Activated T-helper 2 cell treated with anti-CD3 and anti-CD28 coated beads, Interferon-gamma antibody, Interleukin-2, Interleukin-4, amounts not matched to agents 10 μg/mL and 5 μg/mL and 100 μg/mL, durations not matched to agents 14 hours and 24 hours and 36 hours (primary cell): ENCODE measurements at regions not wholly inside any gene's neighbourhood (a gene's known extent, or its start where the extent isn't known, plus 50 kb on each side); places are given as distances from the start of the nearest gene placed in this dataset.
"Not testable (repeated sequence)": the region's sequence is repeated elsewhere in the genome, so short reads cannot be mapped to it uniquely, and the experiment has no call there.

Source experiments
- DNase-seq: peaks from one replicate; pipeline ENCODE4 v3.0.0; 2021; ENCODE audit warnings: low spot score
- H3K27ac Mint-ChIP-seq: one replicate; pipeline ENCODE4 v1.8.0; 2021; ENCODE audit warnings: mixed read lengths
- H3K27me3 Mint-ChIP-seq: one replicate; pipeline ENCODE4 v1.8.0; 2021; ENCODE audit warnings: low read depth, mixed read lengths
- H3K36me3 Mint-ChIP-seq: one replicate; pipeline ENCODE4 v1.8.0; 2021; ENCODE audit warnings: low read depth, mixed read lengths
- H3K4me1 Mint-ChIP-seq: one replicate; pipeline ENCODE4 v1.8.0; 2021; ENCODE audit warnings: low read depth, mixed read lengths
- H3K4me3 Mint-ChIP-seq: one replicate; pipeline ENCODE4 v1.8.0; 2021; ENCODE audit warnings: low read depth, mild to moderate bottlenecking, moderate library complexity, mixed read lengths
- H3K9me3 Mint-ChIP-seq: one replicate; pipeline ENCODE4 v1.8.0; 2021; ENCODE audit warnings: mixed read lengths
- intact Hi-C: fragments of 100-400 bp; cut with micrococcal nuclease; formaldehyde crosslinking; loops from one replicate; pipeline ENCODE4 v1.15.1; 2023

DNA sequence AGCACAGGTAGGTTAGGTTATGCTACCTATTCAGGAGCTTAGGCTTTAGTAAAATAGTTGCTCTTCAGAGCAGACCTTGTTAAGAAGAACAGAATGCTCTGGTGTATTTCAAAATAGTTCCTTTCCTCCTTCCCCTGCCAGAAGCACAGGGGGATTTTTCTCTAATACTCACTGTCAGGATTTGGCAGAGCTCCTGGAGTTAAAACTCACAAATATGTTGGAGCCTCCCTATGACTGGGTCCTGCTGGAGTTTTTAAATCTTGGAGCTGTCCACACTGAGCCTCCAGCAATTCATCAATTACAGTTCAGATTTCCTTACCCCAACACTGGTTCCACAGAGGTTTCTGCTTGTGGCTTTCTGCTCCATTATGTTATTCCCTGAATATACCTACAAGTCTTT is 1233.8 kb upstream of the WWC1 start:
- no peak overlapping the region for H3K4me3 Mint-ChIP-seq
- H3K27ac Mint-ChIP-seq, result no peak overlapping the region
- intact Hi-C loops, result no loop called here
- no peaks in the 10 kb centered on the region for H3K27me3 Mint-ChIP-seq
- no peaks in the 10 kb centered on the region for H3K36me3 Mint-ChIP-seq
- DNase-seq, result no peak
- no peaks in the 10 kb centered on the region for H3K4me1 Mint-ChIP-seq
- peaks cover 8% of the 10 kb centered on the region for H3K9me3 Mint-ChIP-seq

GRCh38 chr5:167061695-167062094 is 1229.8 kb upstream of the WWC1 start:
- Mint-ChIP-seq H3K36me3 (no peaks in the 10 kb centered on the region), H3K9me3 (peaks cover 8% of the 10 kb centered on the region), H3K27me3 (no peaks in the 10 kb centered on the region), H3K27ac (no peak overlapping the region), H3K4me1 (no peaks in the 10 kb centered on the region), H3K4me3 (no peak overlapping the region)
- intact Hi-C loops, result no loop called here
- DNase-seq, result no peak

GRCh38 chr5:167063116-167063515 is 1228.3 kb upstream of the WWC1 start:
- no peak for DNase-seq
- H3K36me3 Mint-ChIP-seq, result no peaks in the 10 kb centered on the region
- no peak overlapping the region for H3K4me3 Mint-ChIP-seq
- intact Hi-C loops, result no loop called here
- no peaks in the 10 kb centered on the region for H3K4me1 Mint-ChIP-seq
- peaks cover 6% of the 10 kb centered on the region for H3K9me3 Mint-ChIP-seq
- no peak overlapping the region for H3K27ac Mint-ChIP-seq
- H3K27me3 Mint-ChIP-seq, result no peaks in the 10 kb centered on the region

DNA sequence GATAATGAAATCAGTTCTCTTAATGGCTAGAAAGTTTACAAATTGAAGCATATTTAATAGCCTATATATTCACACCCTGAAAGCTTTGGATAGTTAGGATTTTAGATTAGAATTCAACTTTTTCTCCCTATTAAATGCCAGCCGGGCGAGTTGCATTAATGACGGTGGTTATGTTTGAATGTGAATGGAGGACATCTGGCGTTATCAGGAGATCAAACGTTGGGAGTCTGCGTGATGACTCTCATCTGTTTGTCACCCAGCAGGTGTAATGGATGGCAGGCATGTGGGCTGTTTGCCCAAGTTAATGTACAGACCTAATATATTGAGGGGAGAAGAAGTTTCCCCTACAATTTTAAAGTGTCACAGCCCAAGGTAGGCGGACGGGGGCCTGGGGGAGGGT is 1227.7 kb upstream of the WWC1 start:
- Mint-ChIP-seq H3K36me3 (no peaks in the 10 kb centered on the region), H3K9me3 (peaks cover 6% of the 10 kb centered on the region), H3K27me3 (no peaks in the 10 kb centered on the region), H3K27ac (no peak overlapping the region), H3K4me1 (no peaks in the 10 kb centered on the region), H3K4me3 (no peak overlapping the region)
- no peak for DNase-seq
- intact Hi-C loops, result no loop called here

DNA sequence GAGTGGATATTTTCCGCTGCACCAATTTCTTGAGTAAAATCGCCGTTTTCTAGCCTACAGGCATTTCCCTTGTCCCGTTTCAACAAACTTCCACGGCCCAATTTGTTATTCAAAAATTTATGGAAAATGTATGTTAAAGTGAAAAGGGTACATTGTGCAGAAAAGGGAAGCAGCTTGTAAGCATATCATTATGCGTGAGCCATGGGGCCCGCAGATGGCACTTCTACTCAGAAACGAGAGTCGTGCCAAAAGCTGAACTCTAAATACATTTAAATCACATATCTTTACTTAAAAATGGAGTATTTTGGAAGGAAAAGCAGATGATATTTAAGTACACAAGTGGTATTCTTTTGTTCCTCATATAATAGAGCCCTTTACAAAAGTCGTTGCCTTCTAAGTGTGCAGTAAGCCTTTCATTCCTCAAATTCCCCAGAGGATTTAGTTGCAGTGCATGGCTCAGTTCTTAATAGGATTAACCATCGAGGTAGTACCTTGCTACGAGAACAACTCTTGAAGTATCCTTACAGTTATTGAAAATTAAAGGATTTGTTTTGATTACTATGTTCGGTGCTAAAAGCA is 1227.2 kb upstream of the WWC1 start:
- intact Hi-C loops, result no loop called here
- no peaks in the 10 kb centered on the region for H3K36me3 Mint-ChIP-seq
- H3K4me1 Mint-ChIP-seq, result no peaks in the 10 kb centered on the region
- no peak overlapping the region for H3K4me3 Mint-ChIP-seq
- peaks cover 6% of the 10 kb centered on the region for H3K9me3 Mint-ChIP-seq
- no peak for DNase-seq
- H3K27me3 Mint-ChIP-seq, result no peaks in the 10 kb centered on the region
- no peak overlapping the region for H3K27ac Mint-ChIP-seq

GRCh38 chr5:167065794-167066193 is 1225.7 kb upstream of the WWC1 start:
- intact Hi-C loops, result no loop called here
- Mint-ChIP-seq H3K4me3 (no peak overlapping the region), H3K27me3 (no peaks in the 10 kb centered on the region), H3K9me3 (peaks cover 3% of the 10 kb centered on the region), H3K36me3 (no peaks in the 10 kb centered on the region), H3K27ac (no peak overlapping the region), H3K4me1 (no peaks in the 10 kb centered on the region)
- no peak for DNase-seq

DNA sequence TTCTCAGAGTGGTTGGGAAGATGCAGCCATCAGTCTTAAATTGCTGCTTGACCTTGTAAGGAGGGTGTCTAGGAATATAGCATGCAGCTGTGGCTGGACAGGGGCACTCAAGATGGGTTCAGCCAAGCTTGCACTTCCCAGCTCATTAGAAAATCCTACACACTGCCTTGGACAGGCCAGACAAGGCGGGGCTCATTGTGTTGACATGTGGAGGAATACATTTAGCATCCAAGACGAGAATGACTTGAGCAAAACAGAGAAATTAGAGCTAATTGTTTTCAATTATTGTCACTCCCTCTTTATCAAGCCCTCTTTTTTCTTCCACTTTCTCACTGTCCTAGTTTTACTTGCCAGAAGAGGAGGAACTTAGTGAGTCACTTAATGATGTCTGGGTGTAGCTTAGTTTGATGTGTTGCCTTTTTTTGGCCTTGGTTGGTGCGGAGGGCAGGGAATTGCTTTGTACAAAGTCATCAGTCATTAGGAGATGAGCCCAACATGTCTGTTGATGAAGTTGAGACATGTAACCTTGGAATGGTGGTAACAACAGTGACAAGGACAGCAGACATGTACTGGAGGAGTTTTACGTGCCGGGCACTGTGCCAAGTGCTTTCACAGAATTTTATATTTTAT is 1219.3 kb upstream of the WWC1 start:
- Mint-ChIP-seq H3K9me3 (peaks cover 18% of the 10 kb centered on the region), H3K27ac (no peak overlapping the region), H3K4me3 (no peak overlapping the region), H3K27me3 (no peaks in the 10 kb centered on the region), H3K4me1 (no peaks in the 10 kb centered on the region), H3K36me3 (no peaks in the 10 kb centered on the region)
- DNase-seq, result no peak
- intact Hi-C loops, result no loop called here

DNA sequence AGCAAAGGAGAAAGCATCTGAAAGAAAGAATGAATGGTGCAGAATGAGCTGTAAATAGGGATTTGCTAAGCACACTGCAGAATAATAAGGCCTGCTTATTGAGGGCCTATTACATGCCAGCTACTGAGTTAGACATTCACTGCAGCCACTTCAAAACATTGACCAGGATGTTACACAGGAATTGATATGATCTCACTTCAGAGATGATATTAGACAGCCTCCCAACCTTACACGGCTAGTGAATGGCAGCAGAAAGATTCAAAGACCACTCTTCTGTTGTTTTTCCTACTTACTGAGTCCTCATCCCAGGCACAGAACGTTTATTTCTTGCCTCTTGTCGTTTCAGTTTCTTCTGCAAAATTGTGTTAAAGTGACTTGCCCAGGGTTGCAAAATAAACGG is 1209.9 kb upstream of the WWC1 start:
- H3K27ac Mint-ChIP-seq, result no peak overlapping the region
- no peaks in the 10 kb centered on the region for H3K27me3 Mint-ChIP-seq
- no peaks in the 10 kb centered on the region for H3K9me3 Mint-ChIP-seq
- H3K36me3 Mint-ChIP-seq, result no peaks in the 10 kb centered on the region
- DNase-seq, result no peak
- intact Hi-C loops, result no loop called here
- no peak overlapping the region for H3K4me3 Mint-ChIP-seq
- no peaks in the 10 kb centered on the region for H3K4me1 Mint-ChIP-seq

DNA sequence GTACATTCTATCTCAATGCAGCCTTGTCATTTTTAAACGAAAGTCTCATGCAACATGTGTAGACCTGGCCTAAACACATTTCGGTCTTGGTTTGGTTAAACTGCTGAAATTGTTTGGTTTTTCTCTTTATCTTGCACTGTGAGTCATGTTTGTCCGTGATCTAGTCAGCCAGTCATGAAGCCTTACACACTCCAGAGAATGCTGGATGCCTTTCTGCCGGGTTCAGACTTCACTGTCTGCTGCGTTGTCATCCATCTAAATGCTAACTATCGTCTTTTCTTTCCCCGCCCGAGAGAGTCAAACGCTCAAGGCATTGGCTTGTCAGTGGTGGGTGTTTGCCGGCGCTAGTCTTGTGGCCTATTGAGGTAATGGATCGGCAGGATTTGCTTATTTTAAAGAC is 1194.6 kb upstream of the WWC1 start:
- no peaks in the 10 kb centered on the region for H3K4me1 Mint-ChIP-seq
- H3K27me3 Mint-ChIP-seq, result no peaks in the 10 kb centered on the region
- H3K4me3 Mint-ChIP-seq, result no peak overlapping the region
- no peaks in the 10 kb centered on the region for H3K36me3 Mint-ChIP-seq
- intact Hi-C loops, result no loop called here
- peaks cover 34% of the 10 kb centered on the region for H3K9me3 Mint-ChIP-seq
- H3K27ac Mint-ChIP-seq, result no peak overlapping the region
- no peak for DNase-seq

DNA sequence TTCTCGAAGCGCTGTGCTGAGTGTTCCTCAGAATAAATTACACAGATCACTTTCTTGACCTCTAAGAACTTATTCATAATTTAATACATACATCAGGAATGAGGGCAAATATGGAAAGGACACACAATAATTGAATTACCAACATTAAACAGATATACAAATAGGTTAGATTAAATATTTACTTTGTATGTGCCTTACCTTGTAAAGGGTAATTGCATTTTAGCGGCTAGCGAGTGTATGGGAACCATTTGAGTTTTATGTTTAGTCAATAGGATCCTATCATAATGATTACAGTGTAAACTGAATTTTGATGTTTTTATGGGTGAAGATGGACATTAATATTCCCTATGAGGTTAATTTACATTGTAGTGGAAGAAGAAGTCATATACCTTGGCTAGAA is 1187.1 kb upstream of the WWC1 start:
- Mint-ChIP-seq H3K36me3 (no peaks in the 10 kb centered on the region), H3K27me3 (no peaks in the 10 kb centered on the region)
- intact Hi-C loops, result no loop called here

DNA sequence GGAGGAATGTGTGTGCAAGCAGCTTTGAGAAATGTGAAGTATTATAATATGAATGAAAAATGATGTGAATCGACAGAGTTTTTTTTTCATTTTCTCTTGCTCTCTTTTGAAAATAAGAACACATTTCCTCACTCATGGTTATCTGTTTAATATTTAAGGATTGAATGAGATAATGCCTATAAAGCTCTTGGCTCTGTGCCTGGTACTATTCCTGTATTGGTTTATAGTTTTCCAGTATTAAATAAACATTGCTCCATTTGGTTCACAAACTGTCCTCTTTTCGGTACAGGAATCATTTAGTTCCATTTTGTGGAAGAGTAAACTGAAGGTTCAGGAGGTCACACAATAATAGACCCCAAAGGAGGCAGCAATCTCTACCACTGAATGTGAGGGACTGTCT is 1185.5 kb upstream of the WWC1 start:
- Mint-ChIP-seq H3K4me1 (no peaks in the 10 kb centered on the region), H3K27ac (no peak overlapping the region), H3K36me3 (no peaks in the 10 kb centered on the region), H3K4me3 (no peak overlapping the region), H3K9me3 (peaks cover 30% of the 10 kb centered on the region), H3K27me3 (no peaks in the 10 kb centered on the region)
- DNase-seq, result no peak
- intact Hi-C loops, result no loop called here

More for the DNA sequence above, 1187.1 kb upstream of the WWC1 start:
- no peaks in the 10 kb centered on the region for H3K4me1 Mint-ChIP-seq
- no peak overlapping the region for H3K4me3 Mint-ChIP-seq
- no peak overlapping the region for H3K27ac Mint-ChIP-seq
- peaks cover 38% of the 10 kb centered on the region for H3K9me3 Mint-ChIP-seq
- DNase-seq, result no peak

DNA sequence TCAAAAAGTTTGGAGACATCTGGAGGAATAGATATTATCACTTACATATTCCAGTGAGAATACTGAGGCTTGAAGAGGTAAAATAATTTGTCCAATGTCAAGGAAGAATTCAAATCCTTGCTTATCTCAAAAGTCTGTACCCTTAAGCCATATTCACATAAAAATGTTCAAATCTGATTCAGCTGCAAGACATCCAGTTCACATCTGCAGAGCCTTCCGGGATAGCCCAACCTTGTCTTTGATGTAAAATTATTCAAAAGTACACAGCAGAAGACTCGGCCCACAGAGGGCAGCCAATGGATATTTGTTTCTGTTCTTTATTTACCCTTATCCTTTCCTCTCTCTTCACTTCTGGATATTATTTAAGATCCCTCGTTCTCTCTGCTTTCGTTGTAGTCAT is 1183.8 kb upstream of the WWC1 start:
- Mint-ChIP-seq H3K4me3 (no peak overlapping the region), H3K27me3 (no peaks in the 10 kb centered on the region), H3K36me3 (no peaks in the 10 kb centered on the region), H3K27ac (no peak overlapping the region), H3K9me3 (peaks cover 25% of the 10 kb centered on the region), H3K4me1 (no peaks in the 10 kb centered on the region)
- DNase-seq, result no peak
- intact Hi-C loops, result no loop called here

GRCh38 chr5:167108266-167108665 is 1183.2 kb upstream of the WWC1 start:
- H3K4me3 Mint-ChIP-seq, H3K4me1 Mint-ChIP-seq, H3K36me3 Mint-ChIP-seq, DNase-seq, H3K27ac Mint-ChIP-seq, H3K27me3 Mint-ChIP-seq, intact Hi-C loops: not testable (repeated sequence)
- H3K9me3 Mint-ChIP-seq, result peaks cover 30% of the 10 kb centered on the region

DNA sequence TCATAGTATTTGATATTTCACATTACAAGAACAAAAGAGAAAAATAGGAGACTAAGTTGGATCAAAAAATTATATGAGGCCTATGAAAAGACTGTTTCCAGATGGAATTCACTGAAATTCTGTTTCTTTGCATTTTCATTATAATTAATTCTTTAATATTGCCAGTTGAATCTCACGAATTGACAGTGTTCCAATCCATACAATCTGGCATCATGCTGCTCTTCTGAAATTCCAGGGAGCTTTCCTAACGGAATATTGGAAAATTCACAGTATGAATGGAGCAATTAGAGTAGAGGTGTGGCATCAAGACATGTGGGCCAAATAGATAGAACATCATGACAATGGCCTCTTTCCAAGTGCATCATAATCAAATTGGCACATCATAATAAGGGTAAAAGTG is 1178.9 kb upstream of the WWC1 start:
- no peak overlapping the region for H3K27ac Mint-ChIP-seq
- no peaks in the 10 kb centered on the region for H3K4me1 Mint-ChIP-seq
- intact Hi-C loops, result no loop called here
- no peaks in the 10 kb centered on the region for H3K27me3 Mint-ChIP-seq
- H3K9me3 Mint-ChIP-seq, result peaks cover 20% of the 10 kb centered on the region
- DNase-seq, result no peak
- H3K4me3 Mint-ChIP-seq, result no peak overlapping the region
- H3K36me3 Mint-ChIP-seq, result no peaks in the 10 kb centered on the region
